Erythroblast (primary cell): ENCODE measurements at regions not wholly inside any gene's neighbourhood (a gene's known extent, or its start where the extent isn't known, plus 50 kb on each side); places are given as distances from the start of the nearest gene placed in this dataset.

Experiments used
- GATA1 ChIP-seq: IDR thresholded peaks from 2 replicates; pipeline ENCODE4 v1.6.1; 2011; ENCODE audit warnings: low read depth, mild to moderate bottlenecking, control low read depth, low read length, moderate library complexity
- POLR2A ChIP-seq: IDR thresholded peaks from 2 replicates; pipeline ENCODE4 v1.6.1; 2011; ENCODE audit warnings: mild to moderate bottlenecking, low read length

DNA sequence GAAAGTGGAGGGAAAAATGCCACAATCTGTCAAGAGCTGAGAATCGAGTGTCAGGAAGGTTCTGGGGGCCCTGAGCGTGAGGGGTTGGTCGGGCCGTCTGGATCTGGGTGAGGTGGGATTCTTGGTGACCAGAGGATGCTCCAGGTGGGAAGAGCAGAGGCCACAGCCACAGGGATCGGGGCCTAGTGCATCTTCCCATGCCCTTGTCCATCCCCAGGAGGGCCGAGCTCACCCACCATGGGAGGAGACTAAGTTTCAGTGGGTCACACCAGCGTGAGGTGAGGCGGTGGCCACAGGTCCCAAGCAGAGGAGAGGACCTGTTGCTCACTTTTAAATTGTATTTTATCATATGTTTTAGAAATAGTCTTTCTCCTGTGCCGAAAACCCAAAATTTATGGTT is 70.0 kb downstream of the TMEM18 start:
- TF ChIP-seq POLR2A: no peak
- no peak for TF ChIP-seq GATA1
